ENCODE measurements at regions not wholly inside any gene's neighbourhood (a gene's known extent, or its start where the extent isn't known, plus 50 kb on each side); places are given as distances from the start of the nearest gene placed in this dataset.

GRCh38 chr12:67789266-67789665 is 140.7 kb downstream of the DYRK2 start:
- TF ChIP-seq CTCF (IDR thresholded peaks at IDR 0.05; ENCODE audit: low read depth, low read length, poor library complexity, severe bottlenecking), result no peak
- TF ChIP-seq EZH2phosphoT487 (IDR thresholded peaks at IDR 0.05; ENCODE audit: borderline replicate concordance, low read length), result no peak
